Gastroesophageal sphincter (tissue), 3 donors: ENCODE measurements at regions not wholly inside any gene's neighbourhood (a gene's known extent, or its start where the extent isn't known, plus 50 kb on each side); places are given as distances from the start of the nearest gene placed in this dataset.

Experiments
- POLR2AphosphoS5 ChIP-seq: sonication (generic); formaldehyde crosslinking; IDR thresholded peaks from one replicate; pipeline ENCODE4 v1.6.1; 2017; ENCODE audit warnings: antibody characterized with exemption
- TF ChIP-seq, protein P1 (sequence below), 4 experiments: fragments of 200-600 bp in 2 of 4; fragments of 450-650 bp in 2 of 4; sonication (generic) in 1 of 4; IDR thresholded peaks; one replicate each; pipeline ENCODE4 v1.5.1; 2017 to 2019; ENCODE audit warnings: antibody characterized with exemption in 4 of 4, mild to moderate bottlenecking in 2 of 4, moderate library complexity in 2 of 4

- TF ChIP-seq, protein P1, sequence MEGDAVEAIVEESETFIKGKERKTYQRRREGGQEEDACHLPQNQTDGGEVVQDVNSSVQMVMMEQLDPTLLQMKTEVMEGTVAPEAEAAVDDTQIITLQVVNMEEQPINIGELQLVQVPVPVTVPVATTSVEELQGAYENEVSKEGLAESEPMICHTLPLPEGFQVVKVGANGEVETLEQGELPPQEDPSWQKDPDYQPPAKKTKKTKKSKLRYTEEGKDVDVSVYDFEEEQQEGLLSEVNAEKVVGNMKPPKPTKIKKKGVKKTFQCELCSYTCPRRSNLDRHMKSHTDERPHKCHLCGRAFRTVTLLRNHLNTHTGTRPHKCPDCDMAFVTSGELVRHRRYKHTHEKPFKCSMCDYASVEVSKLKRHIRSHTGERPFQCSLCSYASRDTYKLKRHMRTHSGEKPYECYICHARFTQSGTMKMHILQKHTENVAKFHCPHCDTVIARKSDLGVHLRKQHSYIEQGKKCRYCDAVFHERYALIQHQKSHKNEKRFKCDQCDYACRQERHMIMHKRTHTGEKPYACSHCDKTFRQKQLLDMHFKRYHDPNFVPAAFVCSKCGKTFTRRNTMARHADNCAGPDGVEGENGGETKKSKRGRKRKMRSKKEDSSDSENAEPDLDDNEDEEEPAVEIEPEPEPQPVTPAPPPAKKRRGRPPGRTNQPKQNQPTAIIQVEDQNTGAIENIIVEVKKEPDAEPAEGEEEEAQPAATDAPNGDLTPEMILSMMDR (IDR thresholded peaks at IDR 0.05), result no peak
- no peak for TF ChIP-seq POLR2AphosphoS5
These were observed 88.5 kb downstream of the ELAPOR2 start for GRCh38 chr7:86970986-86971385.
